ENCODE measurements at regions not wholly inside any gene's neighbourhood (a gene's known extent, or its start where the extent isn't known, plus 50 kb on each side); places are given as distances from the start of the nearest gene placed in this dataset.

DNA sequence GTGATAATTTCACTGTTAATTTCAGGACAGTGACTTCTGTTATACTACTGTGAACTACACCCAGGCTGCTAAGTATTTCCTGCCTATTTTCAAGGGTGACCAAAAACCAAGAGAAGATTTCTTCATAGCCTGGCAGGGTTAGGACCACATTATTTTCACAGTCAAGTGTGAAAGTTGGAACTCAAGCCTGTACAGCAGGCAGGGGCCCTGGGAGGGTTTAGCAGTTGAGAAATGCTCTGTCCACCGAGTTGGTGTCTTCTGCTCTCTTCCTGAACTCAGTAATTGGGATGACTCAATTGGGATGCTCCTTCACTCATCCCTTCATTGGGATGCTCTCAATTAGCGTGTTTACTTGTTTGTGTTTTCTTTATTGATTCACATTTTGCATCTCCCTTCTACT is 347.3 kb upstream of the CDH11 start:
- DNase-seq = no peak

DNA sequence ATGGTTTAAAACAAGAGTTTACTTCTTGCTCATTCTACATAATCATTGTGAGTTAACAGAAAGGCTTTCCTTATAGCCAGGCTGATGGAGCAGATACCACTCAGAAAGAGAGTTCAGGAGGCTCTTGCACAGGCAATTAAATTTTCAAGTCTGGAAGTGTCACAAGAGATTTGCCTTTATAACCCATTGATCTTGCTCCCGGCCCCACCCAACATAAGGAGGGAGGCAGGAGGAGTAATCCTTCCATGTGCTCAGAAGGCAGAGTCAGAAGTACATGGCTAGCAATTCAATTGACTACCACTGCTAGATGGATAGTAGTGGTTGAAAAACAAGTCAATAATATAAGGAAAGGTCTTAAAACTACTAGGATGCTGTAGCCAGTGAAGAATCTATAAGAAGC is 346.3 kb upstream of the CDH11 start:
- no peak for DNase-seq

DNA sequence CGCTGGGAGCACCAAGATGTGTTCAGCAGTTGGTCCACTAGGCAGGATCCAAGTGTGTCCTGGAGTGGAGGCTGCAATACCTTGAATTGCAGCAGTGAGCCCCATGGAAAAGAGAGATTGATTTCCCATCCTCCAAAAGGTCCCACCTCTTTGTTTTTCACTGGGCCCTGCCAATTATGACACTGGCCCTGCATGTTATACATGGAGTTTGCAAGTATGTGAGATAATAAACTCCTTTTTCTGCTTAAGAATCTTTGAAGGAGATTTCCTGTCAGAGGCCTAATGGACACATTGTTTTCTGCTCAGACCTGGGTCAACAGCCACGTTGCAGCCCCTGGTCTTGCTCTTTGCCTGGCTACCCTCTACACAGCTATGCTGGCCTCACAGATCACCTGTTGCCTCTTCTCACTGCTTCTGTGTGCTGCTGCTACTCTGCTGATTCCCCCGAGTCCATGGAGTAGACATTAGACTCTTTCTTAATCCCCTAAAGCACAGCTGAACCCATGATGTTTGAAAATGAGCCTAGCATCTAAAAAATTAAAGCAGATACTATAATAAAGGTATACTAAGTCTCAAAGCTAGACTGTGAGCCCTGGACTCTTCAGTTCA is 341.9 kb upstream of the CDH11 start:
- no peak for DNase-seq

DNA sequence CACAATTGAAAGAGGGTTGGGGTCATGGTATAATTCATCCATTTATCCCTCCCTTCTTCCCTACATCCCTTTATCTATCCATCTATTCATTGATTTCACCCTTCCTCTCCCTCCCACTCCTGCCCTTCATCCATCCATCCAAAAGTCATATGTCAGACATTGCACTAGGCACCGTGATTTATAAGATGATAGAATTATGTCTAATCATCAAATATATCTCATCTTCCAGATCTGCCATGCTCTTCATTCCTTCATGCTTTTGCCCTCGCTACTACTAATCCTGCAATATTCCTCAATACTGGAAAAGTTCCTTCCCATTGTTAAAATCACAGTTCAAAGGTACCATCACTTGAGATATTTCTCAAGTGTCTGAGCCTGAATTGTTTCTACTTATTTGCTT is 335.2 kb upstream of the CDH11 start:
- no peak for DNase-seq

DNA sequence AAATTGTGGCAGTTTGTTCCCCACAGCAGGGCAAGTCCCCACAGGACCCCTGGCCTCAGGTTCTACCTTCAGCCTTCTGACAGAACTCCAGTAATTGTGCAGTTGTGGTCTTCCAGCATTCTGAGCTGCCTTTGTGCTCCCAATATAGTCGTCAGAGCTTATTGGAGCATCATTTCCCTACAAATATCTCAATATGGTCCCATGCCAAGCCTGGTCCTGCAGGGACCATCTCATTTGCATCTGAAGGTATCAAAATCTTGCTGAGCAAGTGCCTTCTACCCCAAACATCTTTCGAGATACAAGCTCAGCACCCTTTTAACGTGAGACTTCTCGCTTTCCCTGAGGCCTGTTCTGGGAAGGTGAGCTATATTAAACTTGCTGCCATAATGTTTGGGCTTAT is 333.9 kb upstream of the CDH11 start:
- no peak for DNase-seq

DNA sequence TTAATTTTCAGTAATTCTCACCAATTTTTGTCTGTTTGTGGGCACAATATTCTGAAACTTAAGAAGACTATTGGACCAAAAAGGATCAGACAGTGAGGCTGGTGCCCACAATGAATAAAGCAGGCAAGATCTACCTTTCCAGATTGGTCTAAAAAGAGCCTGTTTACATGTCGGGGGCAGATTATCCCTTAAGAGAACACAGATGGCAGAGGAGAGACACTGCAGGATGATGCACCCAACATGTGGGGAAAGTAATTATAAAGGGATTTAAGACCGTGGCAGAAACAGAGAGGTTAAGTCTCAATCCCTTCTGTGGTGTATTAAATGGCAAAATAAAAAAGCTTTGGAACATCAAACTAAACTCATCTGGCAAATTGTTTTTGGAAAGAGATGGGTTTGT is 331.8 kb upstream of the CDH11 start:
- no peak for DNase-seq

DNA sequence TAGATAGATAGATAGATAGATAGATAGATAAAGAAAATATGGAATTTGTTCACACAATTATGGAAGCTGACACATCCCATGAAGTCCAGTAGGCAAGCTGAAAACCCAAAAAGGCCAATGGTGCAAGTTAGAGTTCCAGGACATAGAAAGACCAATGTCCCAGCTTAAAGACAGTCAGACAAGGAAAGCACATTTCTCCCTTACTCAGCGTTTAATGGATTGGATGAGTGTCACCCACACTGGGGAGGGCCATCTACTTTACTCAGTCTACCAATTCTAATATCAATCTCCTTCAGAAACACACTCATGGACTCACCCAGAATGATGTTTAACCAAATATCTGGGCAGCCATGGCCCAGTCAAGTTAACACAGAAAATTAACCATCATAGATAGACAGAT is 327.7 kb upstream of the CDH11 start:
- DNase-seq = no peak

DNA sequence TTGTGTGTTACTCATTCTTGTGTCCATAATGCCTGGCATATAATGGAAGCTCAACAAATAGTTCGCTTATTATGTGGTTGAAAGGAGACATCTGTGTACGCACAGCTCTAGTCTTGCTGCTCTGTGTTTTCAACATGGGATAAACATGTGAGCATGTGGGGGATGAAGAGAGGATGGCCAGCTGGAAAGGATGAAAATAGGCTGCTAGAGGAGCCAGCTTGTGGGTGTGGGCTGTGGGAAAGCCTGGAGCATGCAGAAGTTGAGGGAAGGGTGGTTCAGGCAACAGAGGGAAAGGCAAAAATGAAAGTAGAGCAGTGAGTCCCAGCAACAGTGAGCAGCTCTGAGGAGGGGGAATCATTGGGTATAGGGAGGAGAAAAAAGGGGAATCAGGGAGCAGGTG is 324.6 kb upstream of the CDH11 start:
- no peak for DNase-seq

DNA sequence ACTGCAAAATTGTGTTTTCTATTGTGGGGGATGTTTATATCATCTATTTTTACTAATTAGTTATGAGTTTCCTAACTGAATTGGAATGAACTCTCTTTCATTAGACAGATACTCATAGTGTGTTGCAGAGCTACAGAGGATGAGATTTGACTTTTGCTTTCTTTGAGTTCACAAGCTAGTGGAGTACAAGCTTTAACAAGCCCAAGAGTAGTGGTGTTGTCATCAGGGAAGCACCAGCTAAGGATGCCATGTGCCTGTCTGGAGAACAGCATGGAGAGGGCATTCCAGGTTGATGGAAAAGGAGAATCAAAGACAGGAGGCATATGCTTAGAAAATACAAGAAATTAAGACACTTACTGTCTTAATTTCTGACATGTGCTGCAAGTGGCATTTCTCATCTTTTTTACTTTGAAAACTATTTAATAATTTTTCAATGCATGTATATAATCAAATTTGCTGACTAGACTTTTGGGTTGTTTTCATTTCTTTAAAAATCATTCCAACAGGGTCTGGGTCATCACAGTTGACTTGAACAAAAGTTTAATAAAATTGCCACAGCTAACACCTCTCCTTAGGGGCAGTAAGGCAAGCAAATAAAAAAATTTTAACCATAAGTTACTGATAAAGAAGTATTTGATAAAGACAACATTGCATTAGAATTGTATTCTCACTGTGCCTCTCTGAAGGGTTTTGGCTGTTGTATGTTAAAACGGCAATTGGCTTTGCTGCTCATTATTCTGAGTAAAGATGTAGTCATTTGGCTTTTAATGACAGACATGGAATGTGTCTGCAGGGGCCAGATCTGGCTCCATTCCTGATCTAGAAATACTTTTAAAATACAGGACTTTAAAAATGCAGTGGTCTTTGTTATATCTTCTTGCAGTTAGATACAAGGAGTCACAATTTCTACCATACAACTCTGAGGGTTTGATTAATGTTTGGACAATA is 323.7 kb upstream of the CDH11 start:
- no peak for DNase-seq

DNA sequence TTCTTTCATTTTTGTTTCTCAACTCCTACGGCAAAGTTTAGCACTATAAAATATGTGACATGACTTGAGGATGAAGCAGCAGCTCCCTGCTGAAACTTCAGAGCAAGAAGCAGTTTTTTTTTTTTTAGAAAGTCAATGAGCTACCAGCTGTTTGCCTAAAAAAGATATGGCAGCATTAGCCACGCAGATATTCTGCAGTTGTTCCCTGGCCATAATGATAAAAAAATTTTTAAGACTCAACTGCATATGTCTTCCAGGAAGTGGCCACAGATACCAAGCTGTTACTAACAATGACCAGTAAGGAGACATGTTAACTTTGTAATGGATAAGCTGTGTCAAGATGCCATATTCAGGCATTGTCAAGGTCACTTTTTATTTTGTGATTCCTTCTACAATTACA is 319.6 kb upstream of the CDH11 start:
- DNase-seq = no peak

DNA sequence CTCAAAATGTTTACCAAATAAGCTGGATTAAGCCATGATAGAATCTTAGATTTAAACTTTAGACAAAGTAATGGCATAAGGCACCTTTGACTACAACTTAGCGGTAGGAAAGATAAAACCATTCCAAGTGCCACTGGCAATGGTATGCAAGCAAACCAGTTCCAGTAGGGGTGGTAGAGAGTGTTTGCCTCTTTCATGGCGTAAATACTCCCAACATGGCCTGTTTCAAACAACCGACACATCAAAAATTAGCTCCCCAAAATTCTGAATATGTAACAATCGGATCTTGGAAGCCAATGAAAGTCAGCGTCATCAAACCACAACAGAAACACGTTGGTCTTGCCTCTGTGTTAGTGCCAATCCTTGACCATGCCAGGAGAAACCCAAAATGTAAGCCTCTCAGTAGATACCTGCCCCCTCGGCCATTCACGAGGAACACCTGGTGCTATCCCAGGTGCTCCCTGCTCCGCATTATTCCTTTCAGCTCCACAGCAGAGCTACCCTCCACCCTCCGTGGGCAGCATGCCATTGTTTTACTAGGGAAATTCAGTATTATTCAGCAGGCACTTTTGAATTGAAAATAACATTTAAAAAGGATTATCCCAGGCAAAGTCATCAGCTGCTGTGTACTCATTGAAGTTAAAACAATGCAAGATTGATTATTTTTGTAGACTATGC is 307.8 kb upstream of the CDH11 start:
- no peak for DNase-seq

DNA sequence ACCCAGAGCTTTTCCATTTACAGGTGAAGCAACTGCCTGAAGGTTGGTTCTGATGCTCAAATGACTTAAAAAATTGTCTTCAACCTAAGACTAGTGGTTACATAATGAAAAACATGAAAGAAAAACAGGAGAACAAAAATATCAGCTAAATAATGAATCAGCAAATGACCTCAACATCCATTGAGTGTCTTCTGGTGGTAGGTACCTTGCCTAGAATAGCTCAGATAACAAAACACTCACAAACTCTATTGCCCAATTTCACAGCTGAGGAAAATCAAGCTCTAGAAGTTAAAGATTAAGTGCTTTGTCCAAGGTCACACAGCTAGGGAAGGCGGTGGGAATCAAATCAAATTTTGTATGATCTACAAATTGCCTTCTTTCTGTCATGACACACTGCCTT is 304.6 kb upstream of the CDH11 start:
- DNase-seq = no peak

DNA sequence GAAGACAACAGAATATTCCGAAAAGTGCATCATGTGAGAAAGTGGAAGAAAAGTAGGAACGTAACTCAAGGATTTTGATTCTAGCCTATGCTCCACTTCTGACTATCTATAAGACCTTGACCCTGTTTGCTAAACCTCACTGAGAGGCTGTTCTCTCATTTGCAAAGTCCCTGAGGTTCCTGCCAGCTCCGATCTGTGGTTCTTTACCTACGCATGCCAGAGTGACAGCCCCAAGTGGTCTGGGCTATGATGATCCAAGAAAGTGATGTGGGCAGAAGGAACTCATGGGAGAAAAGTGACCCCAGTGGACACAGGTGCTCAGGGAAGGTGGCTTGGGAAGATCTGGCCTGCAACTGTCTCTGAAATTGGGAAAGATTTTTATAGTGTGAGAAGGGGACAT is 301.1 kb upstream of the CDH11 start:
- no peak for DNase-seq

DNA sequence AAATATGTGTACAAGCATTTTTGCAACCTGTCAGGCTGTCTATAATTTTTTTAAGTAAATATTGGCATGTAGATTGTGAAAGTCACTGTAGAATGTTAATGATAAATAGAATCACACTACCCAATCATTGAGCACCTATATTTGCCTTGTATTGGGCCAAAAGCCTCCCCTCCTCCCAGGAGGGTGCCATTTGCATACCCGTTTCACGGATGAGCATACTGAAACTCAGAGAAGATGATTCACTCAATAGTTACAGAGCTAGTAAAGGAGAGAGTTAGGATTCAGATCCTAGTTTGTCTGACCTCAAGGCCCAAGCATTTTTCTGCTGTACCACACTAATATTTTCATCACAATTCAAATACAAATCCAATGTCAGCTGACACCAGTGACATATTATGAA is 299.7 kb upstream of the CDH11 start:
- DNase-seq = no peak

DNA sequence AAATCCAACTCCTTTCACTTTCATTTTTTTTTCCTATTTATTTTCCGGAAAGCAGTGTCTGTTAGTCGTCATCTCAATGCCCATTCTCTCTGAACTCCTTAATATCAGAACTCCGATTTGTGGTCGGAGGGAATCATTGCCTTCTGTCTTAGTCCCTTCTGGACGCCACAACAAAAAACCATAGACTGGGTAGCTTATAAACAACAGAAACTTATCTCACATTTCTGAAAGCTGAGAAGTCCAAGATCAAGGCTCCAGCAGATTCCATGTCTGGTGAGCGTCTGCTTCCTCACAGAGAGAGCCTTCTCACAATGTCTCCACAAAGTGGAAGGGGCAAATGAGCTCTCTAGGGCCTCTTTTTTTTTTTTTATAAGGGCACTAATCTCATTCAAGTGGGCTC is 296.6 kb upstream of the CDH11 start:
- no peak for DNase-seq

DNA sequence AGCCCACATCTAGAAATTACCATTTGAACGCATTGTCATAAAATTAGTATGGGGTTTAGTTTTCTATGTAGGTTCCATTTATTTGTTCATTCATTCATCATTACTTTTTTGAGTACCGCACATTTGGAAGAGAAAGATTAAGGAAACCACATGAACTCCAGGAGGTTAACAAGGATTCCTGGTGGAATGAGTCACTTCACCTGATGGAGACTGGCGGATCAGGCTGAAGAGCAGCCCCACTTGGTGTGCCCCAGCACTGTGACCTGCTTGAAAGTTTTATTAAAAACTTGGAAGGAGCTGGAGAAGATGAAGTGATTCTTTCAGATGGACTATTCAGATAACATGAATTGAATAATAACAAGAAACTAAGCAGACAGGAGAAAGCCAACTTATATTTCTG is 293.6 kb upstream of the CDH11 start:
- DNase-seq = no peak

DNA sequence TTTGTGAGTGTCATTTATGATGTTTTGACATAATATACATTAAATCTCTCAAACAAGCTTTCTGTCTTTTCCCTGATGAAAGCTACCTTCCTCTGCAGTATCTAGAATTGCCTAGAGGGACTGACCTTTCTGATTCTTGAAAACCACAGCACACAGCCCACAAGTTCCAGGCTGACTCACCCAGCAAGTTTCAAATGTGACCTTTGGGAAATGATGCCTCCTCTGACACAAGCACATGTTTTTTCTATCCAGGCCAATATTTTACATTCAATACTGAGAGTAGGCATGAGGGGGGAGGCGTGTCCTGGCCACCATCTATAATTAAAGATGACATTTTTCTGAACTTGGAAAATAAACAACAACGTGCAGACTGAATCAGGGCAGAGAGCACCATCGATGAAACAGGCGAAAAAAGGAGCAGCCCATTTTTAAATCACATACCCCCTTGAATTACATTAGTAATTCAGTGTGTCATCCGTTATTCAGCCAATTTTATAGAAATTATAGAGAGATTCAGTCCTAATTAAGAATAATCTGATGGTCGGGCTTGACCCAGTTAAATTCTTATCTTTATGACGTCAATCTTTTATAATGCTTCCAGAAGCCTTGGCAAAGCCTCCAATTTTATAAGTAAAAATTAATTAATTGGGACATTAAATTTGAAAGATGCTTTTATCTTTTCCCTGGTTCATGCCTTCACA is 292.6 kb upstream of the CDH11 start:
- no peak for DNase-seq

DNA sequence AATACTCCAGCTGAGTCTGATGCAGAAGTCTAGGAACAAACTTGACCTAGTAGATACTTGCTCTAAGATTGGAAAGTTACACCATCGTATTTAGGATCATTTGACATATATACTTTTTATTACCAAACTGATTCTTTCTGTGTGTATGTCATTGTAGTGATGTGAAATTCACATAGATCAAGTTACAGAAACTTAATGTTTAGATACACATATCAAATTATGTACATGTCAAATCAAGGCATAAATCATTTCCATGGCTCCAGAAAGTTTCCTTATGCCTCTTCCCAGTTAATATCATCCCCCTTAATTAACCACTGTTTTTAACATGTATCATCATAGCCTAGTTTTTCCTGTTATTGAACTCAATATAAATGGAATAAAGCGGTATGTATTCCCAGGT is 292.0 kb upstream of the CDH11 start:
- no peak for DNase-seq

DNA sequence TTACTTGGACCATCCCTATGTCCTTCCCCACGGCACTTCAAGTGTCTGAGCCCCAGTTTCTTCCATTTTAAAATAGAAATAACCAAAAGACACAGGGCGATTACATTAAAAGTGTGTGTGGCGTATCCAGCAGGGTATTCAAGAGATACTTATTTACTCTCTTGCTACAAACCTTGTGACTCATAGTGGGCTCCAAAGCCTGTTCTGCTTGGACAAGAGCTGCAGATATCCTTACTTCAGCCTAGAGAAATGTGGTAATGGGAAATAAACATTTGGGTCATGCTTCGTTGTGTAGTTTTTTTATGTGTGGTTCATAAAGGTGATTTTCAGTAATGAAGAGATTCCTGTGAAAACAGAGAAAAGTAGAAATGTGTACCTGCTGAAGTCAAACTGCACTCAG is 288.9 kb upstream of the CDH11 start:
- DNase-seq = no peak

DNA sequence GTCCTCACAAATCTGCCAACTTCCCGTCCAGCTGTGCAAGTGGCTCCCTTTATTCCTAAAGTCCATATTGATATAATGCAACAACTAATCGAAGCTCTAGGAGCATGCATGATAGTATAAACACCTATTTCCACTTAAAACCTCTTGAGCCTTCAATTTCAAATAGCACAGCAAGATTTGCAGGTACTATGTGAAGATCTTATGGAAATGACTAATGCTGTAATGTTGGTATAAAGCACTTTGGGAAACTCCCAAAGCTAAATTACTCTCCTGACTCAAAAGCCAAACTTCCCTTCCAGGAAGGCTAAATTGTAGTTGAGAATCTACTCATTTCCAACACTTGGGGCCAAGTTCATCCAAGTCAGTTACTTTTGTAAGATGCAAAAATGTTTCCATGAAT is 287.6 kb upstream of the CDH11 start:
- DNase-seq = no peak

DNA sequence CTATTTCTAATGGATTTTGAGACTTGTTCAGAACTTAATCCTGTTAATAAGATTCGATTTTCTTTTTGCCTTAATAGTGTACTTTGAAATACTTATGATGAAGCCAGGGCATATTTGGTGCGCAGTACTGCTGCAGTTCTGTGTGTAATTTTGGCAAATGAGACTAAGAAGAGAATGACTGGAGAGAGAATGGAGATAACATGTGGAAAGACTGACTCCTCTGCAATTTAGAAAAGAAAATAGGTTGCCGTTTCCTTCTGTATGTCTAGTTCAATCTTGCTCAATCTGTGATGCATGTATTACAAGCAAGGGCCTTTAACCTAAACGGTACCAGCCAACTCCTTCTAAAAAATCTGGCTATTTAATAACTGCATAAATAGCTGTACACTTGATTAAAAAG is 285.1 kb upstream of the CDH11 start:
- DNase-seq = no peak

DNA sequence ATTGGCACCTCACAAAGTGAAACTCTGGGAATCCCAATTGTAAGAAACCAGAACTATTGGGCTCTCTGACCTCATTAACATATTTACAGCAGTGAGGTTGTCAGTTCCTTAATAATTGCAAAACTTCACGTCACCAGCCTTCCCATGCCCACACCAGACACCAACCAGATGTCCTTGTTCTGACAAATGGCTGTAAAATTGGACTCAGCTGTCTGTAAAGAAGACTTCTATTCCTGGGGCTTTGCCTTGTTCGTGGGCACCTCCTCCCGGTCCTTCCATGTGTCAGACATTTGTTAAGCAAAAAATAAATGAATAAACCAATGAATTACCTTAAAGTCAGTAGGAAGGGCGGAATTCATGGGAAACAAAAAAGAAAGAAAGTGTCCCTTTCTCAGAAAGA is 284.3 kb upstream of the CDH11 start:
- no peak for DNase-seq

DNA sequence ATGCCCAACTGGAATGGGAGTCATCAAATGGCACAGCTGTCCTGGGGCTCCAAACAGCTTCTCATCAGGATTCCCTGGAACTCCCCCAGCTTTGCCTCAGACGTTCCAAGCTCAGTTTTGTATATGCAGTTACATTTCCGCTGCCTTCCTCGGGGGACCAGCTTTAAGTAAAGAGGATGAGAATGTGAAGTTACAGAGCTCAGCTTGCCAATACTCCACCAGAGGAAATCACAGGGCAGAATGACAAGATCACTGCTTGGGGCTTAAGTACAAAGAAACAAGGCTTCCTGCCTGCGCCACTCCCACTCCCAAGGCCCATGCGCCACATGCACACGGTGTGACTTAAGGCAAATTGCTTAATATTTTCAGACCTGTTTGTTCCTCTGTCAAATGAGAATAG is 272.4 kb upstream of the CDH11 start:
- no peak for DNase-seq
